ENCODE measurements at regions not wholly inside any gene's neighbourhood (a gene's known extent, or its start where the extent isn't known, plus 50 kb on each side); places are given as distances from the start of the nearest gene placed in this dataset.

DNA sequence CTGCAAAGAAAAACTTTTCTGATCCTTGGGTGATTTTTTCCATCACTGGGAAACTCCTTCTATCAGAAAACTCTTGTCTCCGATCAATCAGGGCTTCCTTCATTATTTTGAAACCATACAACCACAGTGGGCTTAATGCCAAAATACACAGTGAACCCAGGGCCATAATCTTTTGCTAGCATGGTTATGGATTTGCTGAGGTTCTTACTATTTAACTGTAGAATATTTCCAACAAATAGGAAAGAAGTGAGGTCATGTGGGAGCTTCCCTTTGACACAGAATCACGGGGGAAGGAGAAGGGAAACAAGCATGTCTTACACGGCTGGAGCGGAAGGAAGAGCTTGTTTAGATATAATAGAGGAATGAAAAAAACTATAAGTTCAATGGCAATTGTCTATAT lies 1241.7 kb downstream of the REEP3 start:
- TF ChIP-seq, protein P1, sequence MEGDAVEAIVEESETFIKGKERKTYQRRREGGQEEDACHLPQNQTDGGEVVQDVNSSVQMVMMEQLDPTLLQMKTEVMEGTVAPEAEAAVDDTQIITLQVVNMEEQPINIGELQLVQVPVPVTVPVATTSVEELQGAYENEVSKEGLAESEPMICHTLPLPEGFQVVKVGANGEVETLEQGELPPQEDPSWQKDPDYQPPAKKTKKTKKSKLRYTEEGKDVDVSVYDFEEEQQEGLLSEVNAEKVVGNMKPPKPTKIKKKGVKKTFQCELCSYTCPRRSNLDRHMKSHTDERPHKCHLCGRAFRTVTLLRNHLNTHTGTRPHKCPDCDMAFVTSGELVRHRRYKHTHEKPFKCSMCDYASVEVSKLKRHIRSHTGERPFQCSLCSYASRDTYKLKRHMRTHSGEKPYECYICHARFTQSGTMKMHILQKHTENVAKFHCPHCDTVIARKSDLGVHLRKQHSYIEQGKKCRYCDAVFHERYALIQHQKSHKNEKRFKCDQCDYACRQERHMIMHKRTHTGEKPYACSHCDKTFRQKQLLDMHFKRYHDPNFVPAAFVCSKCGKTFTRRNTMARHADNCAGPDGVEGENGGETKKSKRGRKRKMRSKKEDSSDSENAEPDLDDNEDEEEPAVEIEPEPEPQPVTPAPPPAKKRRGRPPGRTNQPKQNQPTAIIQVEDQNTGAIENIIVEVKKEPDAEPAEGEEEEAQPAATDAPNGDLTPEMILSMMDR (IDR thresholded peaks at IDR 0.05; ENCODE audit: low read length) = no peak
- TF ChIP-seq EZH2phosphoT487 (IDR thresholded peaks at IDR 0.05; ENCODE audit: low read length) = no peak

All from MM.1S (cell line).